SK-N-SH treated with all-trans-retinoic acid at 6 μM for 48 hours (cell line): ENCODE measurements at regions not wholly inside any gene's neighbourhood (a gene's known extent, or its start where the extent isn't known, plus 50 kb on each side); places are given as distances from the start of the nearest gene placed in this dataset.

ENCODE experiments used
- ATAC-seq: fragments of 200-7000 bp; cut with Tn5 transposase; 3 replicates; pipeline ENCODE4 v1.9.1; 2020; ENCODE audit warnings: mild to moderate bottlenecking, moderate library complexity
- ARNTL ChIP-seq: fragments of 450-650 bp; formaldehyde crosslinking; IDR thresholded peaks from 2 replicates; pipeline ENCODE4 v1.5.0; 2020; ENCODE audit warnings: low read depth, mild to moderate bottlenecking, moderate library complexity, borderline replicate concordance
- BACH2 ChIP-seq: fragments of 250-450 bp; sonication (Bioruptor Pico); IDR thresholded peaks from 2 replicates; pipeline ENCODE4 v1.9.0; 2021; ENCODE audit warnings: mild to moderate bottlenecking, borderline replicate concordance
- CREB5 ChIP-seq: fragments of 250-450 bp; sonication (Bioruptor Pico); IDR thresholded peaks from 2 replicates; pipeline ENCODE4 v1.5.1; 2020; ENCODE audit warnings: low read depth, mild to moderate bottlenecking, moderate library complexity
- CSDC2 ChIP-seq: fragments of 250-450 bp; sonication (Bioruptor Pico); IDR thresholded peaks from 2 replicates; pipeline ENCODE4 v1.5.0; 2020; ENCODE audit warnings: mild to moderate bottlenecking, moderate library complexity
- CSRNP3 ChIP-seq: fragments of 250-450 bp; sonication (Bioruptor Pico); IDR thresholded peaks from 2 replicates; pipeline ENCODE4 v1.5.1; 2021; ENCODE audit warnings: mild to moderate bottlenecking, moderate library complexity
- ESRRG ChIP-seq: fragments of 250-450 bp; sonication (Bioruptor Pico); IDR thresholded peaks from 2 replicates; pipeline ENCODE4 v1.6.1; 2021; ENCODE audit warnings: mild to moderate bottlenecking
- GLIS3 ChIP-seq: fragments of 250-450 bp; sonication (Bioruptor Pico); IDR thresholded peaks from 2 replicates; pipeline ENCODE4 v1.5.0; 2020; ENCODE audit warnings: mild to moderate bottlenecking, moderate library complexity
- ISL1 ChIP-seq: fragments of 250-450 bp; sonication (Bioruptor Pico); IDR thresholded peaks from 2 replicates; pipeline ENCODE4 v2.1.2; 2022; ENCODE audit warnings: mild to moderate bottlenecking, moderate library complexity
- PATZ1 ChIP-seq: fragments of 250-450 bp; sonication (Bioruptor Pico); IDR thresholded peaks from 2 replicates; pipeline ENCODE4 v1.8.0; 2020; ENCODE audit warnings: mild to moderate bottlenecking, moderate library complexity, borderline replicate concordance
- PPARA ChIP-seq: fragments of 250-450 bp; sonication (Bioruptor Pico); IDR thresholded peaks from 2 replicates; pipeline ENCODE4 v1.5.0; 2020; ENCODE audit warnings: mild to moderate bottlenecking, borderline replicate concordance
- RARB ChIP-seq: fragments of 250-450 bp; sonication (Bioruptor Pico); IDR thresholded peaks from 2 replicates; pipeline ENCODE4 v1.8.0; 2021; ENCODE audit warnings: mild to moderate bottlenecking, moderate library complexity
- TCF4 ChIP-seq: fragments of 250-450 bp; sonication (Bioruptor Pico); IDR thresholded peaks from 2 replicates; pipeline ENCODE4 v1.8.0; 2021; ENCODE audit warnings: mild to moderate bottlenecking, moderate library complexity, borderline replicate concordance
- TOX ChIP-seq: fragments of 250-450 bp; sonication (Bioruptor Pico); IDR thresholded peaks from 2 replicates; pipeline ENCODE4 v1.8.0; 2021; ENCODE audit warnings: mild to moderate bottlenecking, moderate library complexity, borderline replicate concordance
- ZC3H10 ChIP-seq: fragments of 250-450 bp; sonication (Bioruptor Pico); IDR thresholded peaks from 2 replicates; pipeline ENCODE4 v1.5.1; 2021; ENCODE audit warnings: mild to moderate bottlenecking, moderate library complexity
- ZFP3 ChIP-seq: fragments of 250-450 bp; sonication (Bioruptor Pico); IDR thresholded peaks from 2 replicates; pipeline ENCODE4 v1.5.0; 2020; ENCODE audit warnings: mild to moderate bottlenecking, moderate library complexity
- ZFP30 ChIP-seq: fragments of 450-650 bp; formaldehyde crosslinking; IDR thresholded peaks from 2 replicates; pipeline ENCODE4 v1.5.0; 2022; ENCODE audit warnings: mild to moderate bottlenecking, moderate library complexity
- ZNF565 ChIP-seq: fragments of 450-650 bp; formaldehyde crosslinking; conservative IDR thresholded peaks from 2 replicates; pipeline ENCODE4 v1.5.0; 2020; ENCODE audit warnings: low read depth, mild to moderate bottlenecking, moderate library complexity
- ZNF70 ChIP-seq: fragments of 450-650 bp; formaldehyde crosslinking; IDR thresholded peaks from 2 replicates; pipeline ENCODE4 v1.5.0; 2020; ENCODE audit warnings: mild to moderate bottlenecking, moderate library complexity
- ZNF8 ChIP-seq: fragments of 450-650 bp; formaldehyde crosslinking; IDR thresholded peaks from 2 replicates; pipeline ENCODE4 v1.5.0; 2020; ENCODE audit warnings: mild to moderate bottlenecking, moderate library complexity
- TF ChIP-seq, protein P1 (sequence below): fragments of 250-450 bp; sonication (Bioruptor Pico); IDR thresholded peaks from 2 replicates; pipeline ENCODE4 v1.5.0; 2020; ENCODE audit warnings: mild to moderate bottlenecking, moderate library complexity

DNA sequence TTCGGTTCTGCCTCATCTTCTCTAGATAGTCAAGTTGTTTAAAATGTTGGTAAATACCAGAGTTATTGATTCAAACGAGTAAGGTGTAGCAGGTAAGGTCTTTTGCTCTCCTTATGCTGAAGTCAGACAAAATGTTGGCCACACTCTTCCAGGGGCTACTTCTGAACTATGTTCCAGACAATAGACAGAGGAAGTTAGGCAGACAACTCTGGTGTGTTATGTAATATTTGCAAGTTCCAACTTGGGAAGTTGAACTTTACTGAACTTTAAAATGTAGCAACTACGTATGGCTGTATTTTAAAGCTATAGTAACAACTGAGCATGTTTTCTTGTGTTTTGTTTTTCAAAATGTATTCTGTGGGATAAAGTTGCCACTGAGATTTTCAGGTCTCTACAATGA, 125.7 kb upstream of the NEBL start:
- TF ChIP-seq ISL1 (CRISPR knock-in tag) = no peak
- ATAC-seq = no peak

- no peak for ATAC-seq
- TF ChIP-seq ZC3H10 (CRISPR knock-in tag) = no peak
- TF ChIP-seq CREB5 (CRISPR knock-in tag) = no peak
- no peak for TF ChIP-seq BACH2 (CRISPR knock-in tag)
- no peak for TF ChIP-seq ZFP3
- TF ChIP-seq CSRNP3 (CRISPR knock-in tag) = no peak
- TF ChIP-seq ZNF8 (CRISPR knock-in tag) = no peak
- TF ChIP-seq GLIS3 (CRISPR knock-in tag) = no peak
- TF ChIP-seq ISL1 (CRISPR knock-in tag) = no peak
- TF ChIP-seq TOX (CRISPR knock-in tag) = no peak
- no peak for TF ChIP-seq RARB (CRISPR knock-in tag)
Observed at GRCh38 chr10:21021843-21022594, 124.9 kb upstream of the NEBL start.

DNA sequence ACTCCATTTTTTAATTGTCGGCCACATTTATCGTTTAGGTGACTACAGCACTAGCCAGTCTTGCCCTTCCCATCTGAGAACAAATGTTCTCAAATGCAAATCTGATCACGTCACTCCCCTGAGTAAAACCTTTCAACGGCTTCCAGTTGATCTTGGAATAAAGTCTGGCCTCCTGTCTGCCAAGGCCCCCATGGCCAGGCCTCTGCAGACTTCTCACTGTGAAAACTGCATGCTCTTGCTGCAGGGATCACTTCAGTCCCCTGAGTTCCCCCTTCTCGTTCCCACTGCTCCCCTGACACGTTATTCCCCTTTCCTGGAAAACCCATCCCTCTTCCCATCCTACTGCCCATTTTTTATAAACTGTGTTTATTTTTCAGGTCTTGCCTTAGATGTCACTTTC, 124.1 kb upstream of the NEBL start:
- ATAC-seq = no peak
- no peak for TF ChIP-seq CSDC2 (CRISPR knock-in tag)
- no peak for TF ChIP-seq CSRNP3 (CRISPR knock-in tag)
- no peak for TF ChIP-seq ZFP30 (CRISPR knock-in tag)
- TF ChIP-seq ARNTL = no peak
- no peak for TF ChIP-seq CREB5 (CRISPR knock-in tag)
- no peak for TF ChIP-seq ZFP3
- TF ChIP-seq TCF4 (CRISPR knock-in tag) = no peak
- TF ChIP-seq PPARA (CRISPR knock-in tag) = no peak
- TF ChIP-seq ISL1 (CRISPR knock-in tag) = no peak
- no peak for TF ChIP-seq TOX (CRISPR knock-in tag)

GRCh38 chr10:21020545-21020944, 123.4 kb upstream of the NEBL start:
- no peak for TF ChIP-seq ESRRG (CRISPR knock-in tag)
- no peak for ATAC-seq

DNA sequence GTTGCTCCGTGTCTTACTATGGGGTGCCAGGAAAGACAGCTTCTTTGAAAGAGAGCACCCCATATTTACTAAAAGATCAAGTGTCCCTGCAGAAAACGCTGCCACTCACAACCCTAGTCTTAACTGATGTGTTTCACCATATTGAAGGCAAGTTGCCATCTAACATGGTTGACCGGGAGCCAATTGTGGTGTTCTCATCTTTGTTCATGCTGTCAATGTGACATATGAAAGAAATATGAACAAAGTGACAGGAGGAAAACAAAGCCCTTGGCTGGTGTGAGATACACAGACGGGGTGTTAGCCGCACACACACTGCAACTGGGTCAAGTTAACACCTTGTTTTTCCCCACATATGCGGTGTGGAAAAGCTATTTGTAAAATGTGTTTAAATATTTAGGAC, 122.3 kb upstream of the NEBL start:
- no peak for TF ChIP-seq ZFP30 (CRISPR knock-in tag)
- TF ChIP-seq ISL1 (CRISPR knock-in tag) = no peak
- TF ChIP-seq CSRNP3 (CRISPR knock-in tag) = no peak
- TF ChIP-seq ZNF70 (CRISPR knock-in tag) = no peak
- no peak for TF ChIP-seq ESRRG (CRISPR knock-in tag)
- TF ChIP-seq, protein P1, sequence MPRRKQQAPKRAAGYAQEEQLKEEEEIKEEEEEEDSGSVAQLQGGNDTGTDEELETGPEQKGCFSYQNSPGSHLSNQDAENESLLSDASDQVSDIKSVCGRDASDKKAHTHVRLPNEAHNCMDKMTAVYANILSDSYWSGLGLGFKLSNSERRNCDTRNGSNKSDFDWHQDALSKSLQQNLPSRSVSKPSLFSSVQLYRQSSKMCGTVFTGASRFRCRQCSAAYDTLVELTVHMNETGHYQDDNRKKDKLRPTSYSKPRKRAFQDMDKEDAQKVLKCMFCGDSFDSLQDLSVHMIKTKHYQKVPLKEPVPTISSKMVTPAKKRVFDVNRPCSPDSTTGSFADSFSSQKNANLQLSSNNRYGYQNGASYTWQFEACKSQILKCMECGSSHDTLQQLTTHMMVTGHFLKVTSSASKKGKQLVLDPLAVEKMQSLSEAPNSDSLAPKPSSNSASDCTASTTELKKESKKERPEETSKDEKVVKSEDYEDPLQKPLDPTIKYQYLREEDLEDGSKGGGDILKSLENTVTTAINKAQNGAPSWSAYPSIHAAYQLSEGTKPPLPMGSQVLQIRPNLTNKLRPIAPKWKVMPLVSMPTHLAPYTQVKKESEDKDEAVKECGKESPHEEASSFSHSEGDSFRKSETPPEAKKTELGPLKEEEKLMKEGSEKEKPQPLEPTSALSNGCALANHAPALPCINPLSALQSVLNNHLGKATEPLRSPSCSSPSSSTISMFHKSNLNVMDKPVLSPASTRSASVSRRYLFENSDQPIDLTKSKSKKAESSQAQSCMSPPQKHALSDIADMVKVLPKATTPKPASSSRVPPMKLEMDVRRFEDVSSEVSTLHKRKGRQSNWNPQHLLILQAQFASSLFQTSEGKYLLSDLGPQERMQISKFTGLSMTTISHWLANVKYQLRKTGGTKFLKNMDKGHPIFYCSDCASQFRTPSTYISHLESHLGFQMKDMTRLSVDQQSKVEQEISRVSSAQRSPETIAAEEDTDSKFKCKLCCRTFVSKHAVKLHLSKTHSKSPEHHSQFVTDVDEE (CRISPR knock-in tag) = no peak
- no peak for TF ChIP-seq GLIS3 (CRISPR knock-in tag)
- TF ChIP-seq RARB (CRISPR knock-in tag) = no peak
- no peak for TF ChIP-seq PATZ1 (CRISPR knock-in tag)
- no peak for TF ChIP-seq ZNF8 (CRISPR knock-in tag)
- TF ChIP-seq PPARA (CRISPR knock-in tag) = no peak
- TF ChIP-seq BACH2 (CRISPR knock-in tag) = no peak
- no peak for TF ChIP-seq TCF4 (CRISPR knock-in tag)
- no peak for TF ChIP-seq ARNTL
- no peak for TF ChIP-seq ZC3H10 (CRISPR knock-in tag)
- TF ChIP-seq ZNF565 (CRISPR knock-in tag) = no peak
- no peak for ATAC-seq
